Esophagus squamous epithelium (tissue), 4 donors: ENCODE measurements at regions not wholly inside any gene's neighbourhood (a gene's known extent, or its start where the extent isn't known, plus 50 kb on each side); places are given as distances from the start of the nearest gene placed in this dataset.

Experiments used
- CTCF ChIP-seq, 6 experiments: fragments of 450-650 bp in 4 of 6; fragments of 200-600 bp in 2 of 6; sonication (generic) in 2 of 6; IDR thresholded peaks; one replicate each; pipeline ENCODE4 v1.5.1; 2016 to 2019; ENCODE audit warnings: antibody characterized with exemption in 6 of 6, mild to moderate bottlenecking in 4 of 6, moderate library complexity in 4 of 6
- POLR2A ChIP-seq, 4 donors: fragments of 450-650 bp; IDR thresholded peaks; one replicate each; pipeline ENCODE4 v1.6.1; 2017; ENCODE audit warnings: antibody characterized with exemption in 4 of 4, mild to moderate bottlenecking in 4 of 4, moderate library complexity in 3 of 4

- TF ChIP-seq CTCF (IDR thresholded peaks at IDR 0.05) (no peak), POLR2A (IDR thresholded peaks at IDR 0.05) (no peak)
Measured at GRCh38 chr6:86871681-86872080, 65.6 kb upstream of the HTR1E start.
